Hematopoietic multipotent progenitor cell treated with erythropoietin and hydrocortisone succinate and interleukin-3 and kit ligand, for 17 days (in vitro differentiated cells): ENCODE measurements at regions not wholly inside any gene's neighbourhood (a gene's known extent, or its start where the extent isn't known, plus 50 kb on each side); places are given as distances from the start of the nearest gene placed in this dataset.
"Not testable (repeated sequence)": the region's sequence is repeated elsewhere in the genome, so short reads cannot be mapped to it uniquely, and the experiment has no call there.

Experiments used
- DNase-seq: peaks from one replicate; pipeline ENCODE4 v3.0.0-alpha.2; 2015; ENCODE audit warnings: low spot score

DNA sequence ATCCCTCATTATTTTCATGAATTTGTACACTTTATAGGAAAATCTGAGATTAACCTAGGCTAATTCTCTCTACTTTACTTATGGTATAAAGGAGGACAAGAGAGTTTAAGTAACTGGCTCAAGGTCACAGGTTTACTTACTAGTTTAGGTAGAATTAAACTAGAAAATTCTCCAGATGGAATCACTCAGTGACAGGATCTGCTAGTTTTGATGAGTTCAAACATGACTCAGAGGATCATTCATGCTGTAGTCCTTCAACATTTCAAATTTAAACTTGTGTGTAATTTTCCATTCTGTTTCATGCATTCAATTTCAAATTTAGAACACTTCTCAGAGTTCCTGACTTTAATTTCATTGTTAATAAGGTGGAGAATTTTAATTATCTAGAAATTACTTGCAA is 485.7 kb upstream of the TUSC1 start:
- no peak for DNase-seq

DNA sequence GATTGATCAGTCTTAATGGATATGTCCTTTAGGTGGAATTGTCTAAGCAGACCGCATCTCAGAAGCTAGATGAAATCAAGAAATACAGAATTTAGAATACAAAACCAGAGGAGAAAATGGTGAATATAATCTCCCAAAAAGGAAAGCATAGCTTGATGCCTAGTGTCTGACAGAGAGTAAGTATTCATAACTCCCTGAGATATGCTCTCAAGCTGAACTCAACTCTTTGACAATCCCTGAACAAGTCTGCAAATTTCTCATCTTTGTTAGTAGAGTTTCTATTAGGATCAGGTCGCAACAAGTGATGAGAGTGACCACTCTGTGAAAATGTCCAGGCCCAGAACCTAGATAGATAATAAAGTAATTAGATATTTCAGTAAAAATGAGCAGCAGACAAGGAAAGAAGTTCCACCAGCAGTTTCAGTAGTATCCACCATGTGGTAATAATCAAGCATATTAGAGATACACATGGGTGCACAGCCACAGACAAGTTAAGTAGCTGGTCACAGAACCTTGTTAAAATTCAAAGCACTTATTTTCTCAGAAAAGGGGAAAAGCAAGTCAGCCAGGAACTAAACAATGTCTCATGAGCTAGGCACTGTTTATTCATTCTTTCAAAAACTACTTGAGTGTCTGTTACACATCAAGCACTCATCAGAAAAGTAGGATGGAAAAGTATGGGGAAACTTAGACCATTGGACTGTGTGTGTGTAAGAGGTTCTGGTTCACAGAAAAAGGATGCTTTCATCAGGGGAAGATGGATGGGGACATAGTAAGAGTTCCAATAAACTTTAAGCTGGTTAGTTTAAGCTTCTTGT is 481.5 kb upstream of the TUSC1 start:
- DNase-seq: no peak

DNA sequence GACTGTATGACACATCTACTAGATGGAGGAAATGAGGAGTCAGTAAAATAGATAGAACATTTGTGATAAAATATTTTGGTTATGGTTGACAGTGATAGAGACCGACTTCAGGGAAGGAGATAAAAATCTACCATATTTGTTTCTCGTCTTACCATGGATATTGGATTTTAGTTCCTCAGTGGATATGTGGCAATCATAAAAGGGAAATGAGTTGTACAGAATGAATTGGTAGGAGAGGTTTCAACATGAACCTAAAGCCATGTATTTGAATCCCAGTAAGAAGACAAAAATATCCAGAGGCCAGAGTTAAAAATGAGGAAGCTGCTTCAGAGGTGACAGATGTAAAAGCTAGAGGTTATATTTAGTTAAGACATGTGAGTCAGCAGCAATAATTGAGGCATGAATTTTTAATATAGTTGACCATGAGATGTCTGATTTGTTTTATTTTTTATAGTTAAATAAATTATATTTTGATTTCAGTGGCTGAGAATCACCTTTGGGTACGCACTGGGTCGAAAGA is 480.4 kb upstream of the TUSC1 start:
- no peak for DNase-seq

DNA sequence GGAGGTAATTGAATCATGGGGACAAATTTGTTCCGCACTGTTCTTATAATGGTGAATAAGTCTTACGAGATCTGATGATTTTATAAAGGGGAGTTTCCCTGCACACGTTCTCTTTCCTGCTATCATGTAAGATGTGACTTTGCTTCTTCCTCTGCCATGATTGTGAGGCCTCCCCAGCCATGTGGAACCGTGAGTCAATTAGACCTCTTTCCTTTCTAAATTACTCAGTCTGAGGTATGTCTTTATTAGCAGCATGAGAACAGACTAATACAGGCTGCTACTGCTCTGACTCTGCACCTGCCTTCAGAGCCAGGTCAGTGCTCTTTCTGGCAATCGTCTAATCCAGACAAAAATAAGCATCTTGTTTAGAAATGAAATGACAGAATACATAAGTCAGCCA is 479.2 kb upstream of the TUSC1 start:
- no peak for DNase-seq

DNA sequence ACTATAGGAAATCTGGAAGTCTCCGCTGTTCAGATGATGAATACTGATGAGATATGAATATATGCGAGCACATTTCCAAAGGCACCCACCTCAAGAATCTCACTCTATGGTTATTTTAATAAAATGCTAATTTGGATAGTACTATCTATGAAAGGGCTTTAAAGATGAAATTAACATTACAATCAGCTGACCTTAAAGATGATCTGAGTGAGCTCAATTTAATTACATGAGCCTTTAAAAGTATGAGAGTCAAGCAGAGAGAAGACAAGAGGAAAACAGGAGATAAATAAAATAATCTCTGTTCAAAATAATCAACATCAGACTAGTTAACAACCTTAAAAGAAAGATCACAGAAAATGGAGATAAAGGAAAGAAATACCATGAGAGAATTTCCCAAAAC is 474.1 kb upstream of the TUSC1 start:
- DNase-seq: no peak

DNA sequence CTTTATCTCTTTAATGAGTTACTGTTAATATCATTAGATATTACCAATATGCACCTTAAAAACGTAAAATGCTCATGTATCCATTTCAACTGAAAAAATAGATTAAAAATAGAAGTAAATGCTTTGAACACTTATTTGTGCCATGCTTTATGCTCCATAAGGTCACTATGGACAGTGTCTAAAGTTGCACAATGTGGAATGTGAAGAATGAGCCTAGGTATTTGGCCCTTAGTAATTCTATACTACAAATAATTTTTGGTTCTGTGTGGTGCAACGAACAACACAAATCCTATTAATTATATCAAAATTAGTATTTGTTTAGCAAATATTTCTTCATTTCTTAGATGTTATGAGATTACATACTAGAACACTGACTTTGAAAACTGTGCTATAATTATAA is 469.9 kb upstream of the TUSC1 start:
- DNase-seq: no peak

DNA sequence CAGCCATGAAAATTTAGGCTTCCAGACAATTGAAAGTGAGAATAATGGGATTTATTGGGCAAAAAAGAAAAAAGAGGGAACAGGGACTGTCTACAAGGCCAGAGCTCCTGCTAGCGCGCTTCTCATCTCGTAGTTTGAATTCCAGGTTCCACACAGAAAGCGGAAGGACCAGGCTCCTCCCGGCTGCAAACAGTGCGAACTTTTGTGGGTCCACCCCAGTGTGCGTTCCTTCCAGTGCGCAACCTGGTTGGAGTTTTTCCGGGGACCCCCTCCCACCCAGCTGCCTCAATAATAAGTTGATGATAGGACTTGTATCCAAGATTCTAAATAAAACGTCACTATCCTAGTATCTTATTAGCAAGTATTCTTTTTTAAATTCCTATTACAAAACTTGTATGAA is 467.7 kb upstream of the TUSC1 start:
- no peak for DNase-seq

DNA sequence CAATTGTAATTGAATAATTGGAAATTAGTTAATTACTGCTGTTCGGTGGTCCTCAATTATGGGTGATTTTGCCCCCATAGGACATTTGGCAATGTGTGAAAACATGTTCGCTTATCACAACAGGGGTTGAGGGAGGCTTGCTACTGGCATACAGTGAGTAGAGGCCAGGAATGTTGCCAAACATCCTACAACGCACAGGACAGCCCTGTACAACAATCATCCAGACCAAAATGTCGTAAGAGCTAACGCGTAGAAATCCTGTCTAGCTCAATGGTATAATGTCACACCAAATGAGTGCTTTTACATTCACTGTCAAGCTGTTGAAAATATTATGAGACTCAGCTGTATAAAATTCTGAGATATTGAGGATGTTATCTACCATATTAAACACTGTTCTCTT is 464.4 kb upstream of the TUSC1 start:
- DNase-seq: no peak

DNA sequence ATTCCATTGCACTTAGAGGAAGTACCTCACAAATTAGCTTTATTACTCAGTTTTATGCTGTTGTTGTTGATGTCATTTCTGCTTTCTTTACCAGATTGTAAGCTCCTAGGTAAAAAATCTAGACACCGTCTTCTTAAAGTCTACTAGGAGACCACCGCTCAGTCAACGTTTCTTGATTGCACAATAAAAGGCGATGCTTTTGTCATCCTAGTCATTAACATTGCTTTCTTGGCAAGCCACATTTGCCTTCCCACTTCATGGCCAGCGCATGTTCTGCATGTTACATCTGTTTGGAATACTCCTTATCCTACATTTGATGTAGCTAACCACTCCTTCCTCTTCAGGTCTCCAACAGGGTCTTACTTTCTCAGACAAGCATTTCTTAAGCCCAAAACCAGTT is 464.0 kb upstream of the TUSC1 start:
- DNase-seq: no peak

DNA sequence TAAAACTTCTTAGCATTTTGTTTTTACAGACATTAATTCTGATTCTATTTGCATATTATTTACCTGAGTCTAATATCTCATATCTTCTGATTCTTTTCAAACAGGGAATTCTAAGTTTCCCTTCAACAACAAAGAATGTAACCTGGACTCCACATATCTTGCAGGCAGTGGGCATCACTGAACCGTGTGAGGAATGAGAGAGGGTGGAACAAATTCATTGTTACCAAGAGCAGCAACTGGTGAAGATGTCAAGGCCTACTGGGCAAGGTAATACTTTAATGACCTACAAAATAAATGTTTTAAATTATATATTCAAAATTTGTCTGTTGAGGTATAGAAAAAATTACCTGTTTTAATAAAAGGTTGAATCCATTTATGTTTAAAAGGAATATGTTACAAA is 455.3 kb upstream of the TUSC1 start:
- no peak for DNase-seq

DNA sequence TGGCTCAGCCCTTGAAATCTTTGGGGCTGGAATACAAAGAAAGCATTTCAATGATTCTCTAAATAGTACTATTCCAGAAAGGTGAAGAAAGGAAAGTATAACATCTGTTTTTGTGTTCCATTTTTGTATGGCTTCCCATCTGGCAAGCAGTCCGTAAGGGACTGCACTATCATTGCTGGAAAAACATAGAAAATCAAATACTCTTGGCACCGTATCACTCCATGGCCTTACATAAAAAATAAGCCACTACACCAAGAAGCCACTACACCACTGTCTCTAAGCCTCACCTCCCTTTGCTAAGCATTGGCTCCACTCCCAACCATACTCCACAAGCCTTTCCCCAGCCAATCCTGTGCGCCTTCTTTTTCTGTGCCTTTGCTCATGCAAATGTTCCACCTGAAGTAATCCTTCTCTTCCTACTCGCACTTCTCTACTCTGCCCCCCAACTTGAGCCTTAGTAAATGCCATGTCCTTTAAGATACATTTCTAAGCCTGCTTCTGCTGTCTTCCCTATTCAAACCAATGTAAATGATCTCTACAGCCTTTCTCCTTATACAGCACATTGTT is 454.6 kb upstream of the TUSC1 start:
- DNase-seq: no peak

DNA sequence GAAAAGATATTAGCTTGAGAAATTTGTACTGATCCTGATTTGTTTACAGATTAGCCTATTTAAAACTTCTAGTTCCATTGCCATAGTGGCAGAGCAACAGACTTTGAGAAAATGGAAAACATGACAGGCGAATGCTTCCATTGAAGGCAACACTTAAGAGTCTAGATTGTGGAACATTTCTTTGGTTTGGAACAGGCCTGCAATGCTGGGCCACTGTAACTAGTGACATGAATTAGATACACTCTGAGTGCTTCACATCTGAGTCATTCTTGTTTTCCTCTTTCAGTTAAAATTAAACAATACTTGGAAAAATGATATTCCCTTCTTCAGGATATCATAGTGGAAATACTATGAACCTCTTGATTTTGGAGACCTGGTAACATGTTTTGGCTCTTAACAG is 453.6 kb upstream of the TUSC1 start:
- DNase-seq: no peak

DNA sequence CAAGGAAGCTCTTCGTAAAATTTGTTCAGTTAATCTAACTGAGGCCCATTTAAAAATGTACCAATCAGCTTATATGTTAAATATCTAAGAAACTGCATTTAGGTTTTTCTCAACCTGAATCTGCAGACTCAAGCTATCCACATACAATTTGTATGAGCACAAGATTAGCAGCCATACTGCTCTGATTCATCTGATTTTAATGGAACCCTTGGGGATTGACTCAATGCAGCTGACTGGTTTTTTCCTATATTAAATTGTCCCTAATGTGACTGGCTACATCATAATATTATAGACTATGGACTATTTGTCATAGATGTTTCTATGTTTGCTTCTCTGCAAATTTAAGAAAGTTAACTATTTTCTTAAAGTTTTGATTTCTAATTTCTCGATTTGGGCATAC is 451.0 kb upstream of the TUSC1 start:
- DNase-seq: no peak

DNA sequence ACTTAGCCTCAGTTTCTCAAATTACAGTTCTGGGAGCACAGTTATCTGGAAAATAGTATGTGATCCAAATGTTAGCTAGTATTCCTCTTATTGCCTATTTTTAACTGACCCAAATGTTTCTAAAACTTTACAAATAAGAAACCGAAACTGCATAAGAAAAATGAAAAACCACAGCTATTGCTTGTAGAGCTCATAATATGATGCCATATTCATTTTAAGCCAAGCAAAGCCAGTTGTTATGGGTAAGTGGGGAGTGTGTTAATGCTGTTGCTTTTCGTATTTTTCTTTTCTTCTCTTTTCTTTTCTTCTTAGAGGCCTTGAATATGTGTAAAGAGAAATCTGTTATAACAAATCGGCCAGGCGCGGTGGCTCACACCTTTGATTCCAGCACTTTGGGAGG is 447.4 kb upstream of the TUSC1 start:
- no peak for DNase-seq

DNA sequence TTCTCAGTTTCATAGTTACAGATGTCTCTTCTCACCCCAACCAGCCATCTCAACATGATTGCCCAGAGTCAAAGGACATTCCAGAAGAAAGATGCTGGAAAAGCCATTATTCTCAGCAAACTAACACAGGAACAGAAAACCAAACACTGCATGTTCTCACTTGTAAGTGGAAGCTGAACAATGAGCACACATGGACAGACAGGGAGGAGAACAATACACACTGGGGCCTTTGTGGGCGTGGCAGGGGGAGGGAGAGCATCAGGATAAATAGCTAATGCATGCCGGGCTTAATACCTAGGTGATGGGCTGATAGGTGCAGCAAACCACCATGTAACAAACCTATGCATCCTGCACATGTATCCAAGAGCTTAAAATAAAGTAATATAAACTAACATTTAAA is 437.8 kb upstream of the TUSC1 start:
- DNase-seq: not testable (repeated sequence)

DNA sequence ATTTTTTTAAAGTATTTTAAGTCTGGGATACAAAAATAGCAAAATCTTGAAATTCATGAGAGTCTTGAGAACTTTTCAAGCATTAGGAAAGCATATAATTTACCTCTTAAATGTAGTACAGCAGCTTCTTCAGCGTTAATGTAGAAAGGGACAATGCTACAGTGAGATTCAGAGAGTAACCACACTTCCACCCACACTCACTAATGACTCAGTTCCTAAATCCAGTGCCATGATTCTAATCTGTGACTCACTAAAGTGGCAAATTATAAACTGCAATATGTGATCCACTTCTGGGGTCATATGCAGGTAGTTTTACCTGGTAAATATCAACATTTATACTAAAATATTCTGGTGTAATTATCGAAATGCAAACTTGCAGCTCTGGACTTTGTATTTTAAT is 434.5 kb upstream of the TUSC1 start:
- DNase-seq: no peak

DNA sequence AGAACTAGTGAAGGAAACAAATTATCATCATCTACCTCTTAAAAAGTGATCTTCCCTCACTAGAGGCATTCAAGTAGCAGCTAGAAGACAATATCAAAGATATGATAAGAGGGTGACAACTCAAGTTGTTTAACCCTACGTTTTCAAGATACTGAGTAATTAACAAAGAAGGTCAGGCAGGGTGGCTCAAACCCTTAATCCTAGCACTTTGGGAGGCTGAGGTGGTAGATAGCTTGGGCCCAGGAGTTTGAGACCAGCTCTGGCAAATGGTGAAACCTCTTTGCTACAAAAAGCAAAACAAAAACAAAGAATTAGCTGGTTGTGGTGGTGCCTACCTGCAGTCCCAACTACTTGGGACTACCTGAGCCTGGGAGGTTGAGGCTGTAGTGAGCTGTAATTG is 408.2 kb upstream of the TUSC1 start:
- DNase-seq: no peak

DNA sequence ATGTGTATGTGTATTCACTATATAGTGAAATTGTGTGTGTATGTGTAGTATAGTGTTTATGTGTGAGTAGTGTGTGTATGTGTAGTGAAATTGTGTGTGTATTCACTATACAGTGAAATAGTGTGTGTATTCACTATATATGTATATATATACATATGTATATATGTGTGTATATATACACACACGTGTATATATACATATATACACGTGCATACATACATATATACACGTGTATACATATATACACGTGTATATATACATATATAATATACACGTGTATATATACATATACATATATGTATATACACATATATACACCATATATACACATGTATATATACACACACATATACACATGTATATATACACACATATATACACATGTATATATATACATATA is 403.6 kb upstream of the TUSC1 start:
- no peak for DNase-seq

DNA sequence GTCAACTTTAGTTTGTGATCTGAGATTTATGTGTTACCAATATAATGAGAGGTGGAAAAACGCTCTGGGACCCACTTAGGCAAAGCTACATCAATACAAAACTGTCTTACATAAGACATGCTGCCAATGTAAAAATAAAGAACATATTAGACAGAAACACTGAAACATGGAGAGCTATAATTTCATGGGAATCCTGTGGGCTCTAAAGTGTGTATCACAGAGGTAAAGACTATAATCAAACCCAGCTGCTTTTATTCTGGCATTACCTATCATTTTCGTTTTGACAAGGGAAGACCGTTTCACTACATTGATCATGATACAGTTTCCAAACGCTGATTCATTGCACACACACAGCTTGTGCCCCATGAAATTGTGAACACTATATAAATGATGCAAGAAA is 400.5 kb upstream of the TUSC1 start:
- no peak for DNase-seq

DNA sequence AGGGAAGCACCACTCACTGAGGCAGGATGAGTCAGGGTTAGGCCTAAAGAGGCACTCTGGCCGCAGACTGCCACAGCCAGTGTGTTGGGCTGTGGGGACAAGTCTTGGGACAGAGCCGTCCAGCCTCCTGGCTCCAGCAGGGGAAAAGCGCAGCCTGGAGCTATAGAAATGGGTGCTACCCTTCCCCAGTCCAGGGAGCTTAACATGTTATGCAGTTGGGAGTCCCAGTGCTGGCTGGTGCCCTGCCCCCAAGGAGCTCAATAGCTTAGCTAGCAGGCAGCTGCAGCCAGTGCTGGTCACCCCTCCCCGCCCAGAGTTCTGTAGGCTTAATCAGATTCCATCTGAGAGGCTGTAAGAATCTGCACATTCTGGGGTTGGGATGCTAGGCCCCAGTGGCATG is 399.6 kb upstream of the TUSC1 start:
- no peak for DNase-seq

DNA sequence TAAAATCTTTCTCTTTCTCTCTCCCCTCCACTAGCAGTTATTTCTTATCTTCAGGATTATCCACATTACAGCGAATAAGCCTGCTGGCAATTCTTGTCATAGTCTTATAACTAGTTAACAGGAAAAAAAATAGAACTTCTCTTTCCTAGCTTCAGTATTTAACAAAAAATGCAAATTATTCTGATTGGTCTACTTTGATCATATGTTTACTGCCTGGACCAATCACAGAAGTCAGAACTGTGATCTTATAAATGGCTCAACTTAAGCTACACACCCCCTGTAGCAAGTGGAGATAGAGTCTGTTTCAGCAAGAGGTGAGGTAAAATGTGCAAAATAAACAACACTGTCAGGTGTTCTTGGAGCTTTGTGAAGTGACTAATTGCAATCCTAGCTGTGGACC is 389.4 kb upstream of the TUSC1 start:
- DNase-seq: no peak

DNA sequence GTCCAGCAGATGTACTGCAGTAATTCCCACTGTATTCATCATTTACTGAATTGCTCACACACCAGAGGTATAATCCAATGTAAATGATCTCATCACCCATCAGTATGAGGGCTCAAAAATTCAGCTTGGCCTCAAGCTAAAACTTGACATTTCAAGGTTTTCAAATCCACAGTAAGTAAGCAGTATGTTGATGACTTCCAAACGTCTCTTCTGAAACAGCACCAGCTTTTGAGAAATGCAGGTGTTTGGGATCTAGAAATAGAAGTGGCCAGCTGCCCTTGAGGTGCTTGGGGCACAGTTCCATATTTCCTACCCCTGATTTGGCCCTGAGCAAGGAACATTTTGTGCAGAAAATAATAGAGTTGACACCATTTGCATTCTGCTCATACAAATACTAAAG is 388.0 kb upstream of the TUSC1 start:
- DNase-seq: no peak

DNA sequence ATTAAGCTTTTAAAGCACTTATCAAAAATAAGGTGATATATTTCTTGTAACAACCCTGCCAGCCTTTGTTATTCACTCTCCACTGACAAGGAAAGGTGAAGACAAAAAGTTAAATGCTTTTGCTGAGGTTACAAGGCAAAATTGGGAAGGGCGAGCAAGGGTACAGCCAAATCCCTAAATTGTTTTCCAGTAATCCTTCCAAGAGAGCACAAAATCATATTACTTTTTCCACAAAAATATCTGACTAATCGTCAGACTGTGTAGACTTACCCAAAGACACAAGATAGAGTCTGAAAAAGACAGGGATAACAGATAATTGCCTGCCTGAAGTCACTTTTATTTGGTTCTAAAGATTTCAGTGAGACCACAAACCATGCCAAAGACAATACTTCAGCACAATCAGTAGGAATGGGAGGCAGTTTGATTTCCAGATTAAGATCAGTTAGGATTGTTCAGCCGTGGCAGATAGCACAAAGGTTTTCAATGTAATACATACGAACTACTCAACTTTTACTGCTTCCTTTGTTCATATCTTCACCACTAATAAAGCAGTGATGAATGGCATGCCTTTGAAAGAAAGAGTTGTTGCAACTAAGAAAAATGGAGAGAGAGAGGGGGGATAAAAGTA is 383.8 kb upstream of the TUSC1 start:
- no peak for DNase-seq
